ENCODE measurements at regions not wholly inside any gene's neighbourhood (a gene's known extent, or its start where the extent isn't known, plus 50 kb on each side); places are given as distances from the start of the nearest gene placed in this dataset.

- TF ChIP-seq EP300 (IDR thresholded peaks at IDR 0.05) (no peak), CTCF (IDR thresholded peaks at IDR 0.05) (no peak), POLR2A (IDR thresholded peaks at IDR 0.05) (no peak)
Observed at GRCh38 chr5:74991522-74991921, 60.8 kb downstream of the GCNT4 start.

Data from sigmoid colon (tissue), 4 donors.